GM03348 (cell line): ENCODE measurements at regions not wholly inside any gene's neighbourhood (a gene's known extent, or its start where the extent isn't known, plus 50 kb on each side); places are given as distances from the start of the nearest gene placed in this dataset.
"Not testable (repeated sequence)": the region's sequence is repeated elsewhere in the genome, so short reads cannot be mapped to it uniquely, and the experiment has no call there.

ENCODE experiments used
- DNase-seq: peaks from one replicate; pipeline ENCODE4 v3.0.0; 2012; ENCODE audit warnings: low spot score

GRCh38 chr2:49804111-49804510 is 649.8 kb upstream of the FSHR start:
- DNase-seq: no peak

- DNase-seq: no peak
Measured at GRCh38 chr2:49801898-49802450, 647.7 kb upstream of the FSHR start.

- DNase-seq: no peak
Measured at GRCh38 chr2:49798570-49798969, 644.3 kb upstream of the FSHR start.

- DNase-seq: no peak
Measured at GRCh38 chr2:49796266-49796665, 642.0 kb upstream of the FSHR start.

- no peak for DNase-seq
Measured at GRCh38 chr2:49794396-49794795, 640.1 kb upstream of the FSHR start.

- DNase-seq: no peak
Measured at GRCh38 chr2:49788300-49788699, 634.0 kb upstream of the FSHR start.

GRCh38 chr2:49780949-49781348 is 626.6 kb upstream of the FSHR start:
- no peak for DNase-seq

- no peak for DNase-seq
Measured at GRCh38 chr2:49772299-49772970, 618.1 kb upstream of the FSHR start.

GRCh38 chr2:49770919-49771318 is 616.6 kb upstream of the FSHR start:
- no peak for DNase-seq

GRCh38 chr2:49767316-49767715 is 613.0 kb upstream of the FSHR start:
- no peak for DNase-seq

- DNase-seq: no peak
Measured at GRCh38 chr2:49755777-49756176, 601.5 kb upstream of the FSHR start.

GRCh38 chr2:49754381-49754780 is 600.1 kb upstream of the FSHR start:
- no peak for DNase-seq

- no peak for DNase-seq
Measured at GRCh38 chr2:49753344-49753985, 599.1 kb upstream of the FSHR start.

- no peak for DNase-seq
Measured at GRCh38 chr2:49737606-49738005, 583.3 kb upstream of the FSHR start.

GRCh38 chr2:49732924-49733323 is 578.6 kb upstream of the FSHR start:
- DNase-seq: not testable (repeated sequence)

- no peak for DNase-seq
Measured at GRCh38 chr2:49719241-49719640, 564.9 kb upstream of the FSHR start.

- DNase-seq: no peak
Measured at GRCh38 chr2:49715597-49715996, 561.3 kb upstream of the FSHR start.

GRCh38 chr2:49714454-49714853 is 560.1 kb upstream of the FSHR start:
- DNase-seq: no peak

GRCh38 chr2:49702740-49703139 is 548.4 kb upstream of the FSHR start:
- DNase-seq: no peak

- DNase-seq: no peak
Measured at GRCh38 chr2:49693961-49694360, 539.6 kb upstream of the FSHR start.

GRCh38 chr2:49692022-49692421 is 537.7 kb upstream of the FSHR start:
- DNase-seq: not testable (repeated sequence)

GRCh38 chr2:49687918-49688317 is 533.6 kb upstream of the FSHR start:
- no peak for DNase-seq

GRCh38 chr2:49686897-49687442 is 532.7 kb upstream of the FSHR start:
- no peak for DNase-seq
